Ovary (tissue), 3 donors: ENCODE measurements at regions not wholly inside any gene's neighbourhood (a gene's known extent, or its start where the extent isn't known, plus 50 kb on each side); places are given as distances from the start of the nearest gene placed in this dataset.

Experiments
- EP300 ChIP-seq: sonication (generic); formaldehyde crosslinking; IDR thresholded peaks from one replicate; pipeline ENCODE4 v1.6.1; 2017; ENCODE audit warnings: antibody characterized with exemption
- POLR2A ChIP-seq: fragments of 450-650 bp; IDR thresholded peaks from one replicate; pipeline ENCODE4 v1.6.1; 2017; ENCODE audit warnings: antibody characterized with exemption, mild to moderate bottlenecking, moderate library complexity
- TF ChIP-seq, protein P1 (sequence below), 3 donors: fragments of 450-650 bp in 2 of 3; fragments of 200-600 bp in 1 of 3; IDR thresholded peaks; one replicate each; pipeline versions ENCODE4 v1.5.1 to v1.8.0; 2016 to 2022; ENCODE audit warnings: antibody characterized with exemption in 3 of 3, mild to moderate bottlenecking in 1 of 3
- donor health status: DM: no; HTN: no; CAD: no.

- TF ChIP-seq, protein P1, sequence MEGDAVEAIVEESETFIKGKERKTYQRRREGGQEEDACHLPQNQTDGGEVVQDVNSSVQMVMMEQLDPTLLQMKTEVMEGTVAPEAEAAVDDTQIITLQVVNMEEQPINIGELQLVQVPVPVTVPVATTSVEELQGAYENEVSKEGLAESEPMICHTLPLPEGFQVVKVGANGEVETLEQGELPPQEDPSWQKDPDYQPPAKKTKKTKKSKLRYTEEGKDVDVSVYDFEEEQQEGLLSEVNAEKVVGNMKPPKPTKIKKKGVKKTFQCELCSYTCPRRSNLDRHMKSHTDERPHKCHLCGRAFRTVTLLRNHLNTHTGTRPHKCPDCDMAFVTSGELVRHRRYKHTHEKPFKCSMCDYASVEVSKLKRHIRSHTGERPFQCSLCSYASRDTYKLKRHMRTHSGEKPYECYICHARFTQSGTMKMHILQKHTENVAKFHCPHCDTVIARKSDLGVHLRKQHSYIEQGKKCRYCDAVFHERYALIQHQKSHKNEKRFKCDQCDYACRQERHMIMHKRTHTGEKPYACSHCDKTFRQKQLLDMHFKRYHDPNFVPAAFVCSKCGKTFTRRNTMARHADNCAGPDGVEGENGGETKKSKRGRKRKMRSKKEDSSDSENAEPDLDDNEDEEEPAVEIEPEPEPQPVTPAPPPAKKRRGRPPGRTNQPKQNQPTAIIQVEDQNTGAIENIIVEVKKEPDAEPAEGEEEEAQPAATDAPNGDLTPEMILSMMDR (IDR thresholded peaks at IDR 0.05) = no peak
- TF ChIP-seq POLR2A = no peak
- no peak for TF ChIP-seq EP300
These were observed 171.3 kb upstream of the GAS1 start for GRCh38 chr9:87118594-87118993.
